Bronchial epithelial cell (primary cell): ENCODE measurements at regions not wholly inside any gene's neighbourhood (a gene's known extent, or its start where the extent isn't known, plus 50 kb on each side); places are given as distances from the start of the nearest gene placed in this dataset.
"Not testable (repeated sequence)": the region's sequence is repeated elsewhere in the genome, so short reads cannot be mapped to it uniquely, and the experiment has no call there.

Source experiments
- DNase-seq: peaks from one replicate; pipeline ENCODE4 v3.0.0-alpha.2; 2010; ENCODE audit warnings: low read depth
- FAIRE-seq: peaks from 2 replicates; lab custom pipeline; 2011; peaks lifted over from hg19 to GRCh38; lab: Jason Lieb, UNC
- H3K27me3 ChIP-seq: 2 replicates; pipeline ENCODE4 v1.5.1; 2011; ENCODE audit warnings: low read length; ENCODE audit not compliant: control insufficient read depth, insufficient read depth
- H3K36me3 ChIP-seq: 2 replicates; pipeline ENCODE4 v1.5.1; 2011; ENCODE audit warnings: low read length; ENCODE audit not compliant: control insufficient read depth, insufficient read depth
- H3K4me3 ChIP-seq: 2 replicates; pipeline ENCODE4 v1.5.1; 2011; ENCODE audit warnings: mild to moderate bottlenecking, low read depth, low read length, control low read depth
- CTCF ChIP-seq: IDR thresholded peaks from 2 replicates; pipeline ENCODE4 v1.5.1; 2011; ENCODE audit warnings: mild to moderate bottlenecking, moderate library complexity, low read length, control low read depth, inconsistent platforms; ENCODE audit not compliant: insufficient read depth, severe bottlenecking

GRCh38 chr4:1544861-1545281, 138.6 kb upstream of the NKX1-1 start:
- no peak for FAIRE-seq
- Histone ChIP-seq H3K27me3 (peaks cover 2% of the 10 kb centered on the region), H3K4me3 (no peak overlapping the region), H3K36me3 (no peaks in the 10 kb centered on the region)
- no peak for DNase-seq
- TF ChIP-seq CTCF: no peak

GRCh38 chr4:1544435-1544834, 138.2 kb upstream of the NKX1-1 start:
- not testable (repeated sequence) for H3K27me3 ChIP-seq, FAIRE-seq, H3K4me3 ChIP-seq

GRCh38 chr4:1543976-1544375, 137.7 kb upstream of the NKX1-1 start:
- peaks cover 2% of the 10 kb centered on the region for H3K27me3 ChIP-seq

More at GRCh38 chr4:1544435-1544834, 138.2 kb upstream of the NKX1-1 start:
- not testable (repeated sequence) for DNase-seq, H3K36me3 ChIP-seq

GRCh38 chr4:1543561-1543960, 137.3 kb upstream of the NKX1-1 start:
- H3K27me3 ChIP-seq: peaks cover 2% of the 10 kb centered on the region
- TF ChIP-seq CTCF: no peak
- no peak overlapping the region for H3K4me3 ChIP-seq
- DNase-seq: no peak
- FAIRE-seq: no peak
- no peaks in the 10 kb centered on the region for H3K36me3 ChIP-seq

More at GRCh38 chr4:1543976-1544375, 137.7 kb upstream of the NKX1-1 start:
- FAIRE-seq: no peak
- Histone ChIP-seq H3K36me3 (no peaks in the 10 kb centered on the region), H3K4me3 (no peak overlapping the region)
- no peak for DNase-seq
- no peak for TF ChIP-seq CTCF

- DNase-seq: no peak
These were observed 136.5 kb upstream of the NKX1-1 start for GRCh38 chr4:1542516-1543320.

GRCh38 chr4:1542226-1542490, 135.9 kb upstream of the NKX1-1 start:
- no peaks in the 10 kb centered on the region for H3K36me3 ChIP-seq
- no peak for FAIRE-seq
- DNase-seq: no peak
- no peak for TF ChIP-seq CTCF
- H3K4me3 ChIP-seq: no peak overlapping the region
- H3K27me3 ChIP-seq: no peaks in the 10 kb centered on the region

More at GRCh38 chr4:1542516-1543320, 136.5 kb upstream of the NKX1-1 start:
- no peak for FAIRE-seq
- H3K36me3 ChIP-seq: no peaks in the 10 kb centered on the region
- no peak overlapping the region for H3K4me3 ChIP-seq
- TF ChIP-seq CTCF: no peak
- H3K27me3 ChIP-seq: no peaks in the 10 kb centered on the region
